ENCODE measurements at regions not wholly inside any gene's neighbourhood (a gene's known extent, or its start where the extent isn't known, plus 50 kb on each side); places are given as distances from the start of the nearest gene placed in this dataset.

DNA sequence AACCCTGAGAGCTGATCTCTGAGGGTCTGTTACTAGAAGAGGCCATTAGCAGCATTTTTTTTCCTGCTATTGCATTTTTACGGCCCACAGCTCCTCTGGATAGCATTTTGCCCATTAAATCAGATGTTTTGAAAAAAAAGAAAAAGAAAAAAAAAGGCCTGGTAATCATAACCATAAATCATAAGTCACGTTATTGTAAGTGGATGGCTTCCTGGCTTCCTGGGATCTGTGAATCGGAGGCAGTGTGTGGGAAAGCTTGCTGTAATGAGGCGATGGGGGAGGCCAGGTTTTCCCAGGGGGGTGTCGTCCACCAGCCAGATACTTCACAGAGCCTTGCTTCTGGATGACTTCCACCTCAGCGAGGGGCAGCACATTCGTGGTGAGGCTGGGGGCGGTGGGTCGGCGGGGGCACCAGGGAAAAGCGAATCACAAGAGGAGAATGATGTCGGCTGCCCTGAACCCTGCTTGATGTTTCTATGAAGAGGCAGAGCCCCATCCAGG is 106.5 kb upstream of the SYT13 start:
- TF ChIP-seq ZNF274 (IDR thresholded peaks at IDR 0.05; ENCODE audit: low read depth, low read length) (no peak), SUZ12 (IDR thresholded peaks at IDR 0.05; ENCODE audit: extremely low read depth, insufficient read depth, insufficient read length) (no peak)

Measured in NT2/D1 (cell line).